ENCODE measurements at regions not wholly inside any gene's neighbourhood (a gene's known extent, or its start where the extent isn't known, plus 50 kb on each side); places are given as distances from the start of the nearest gene placed in this dataset.
"Not testable (repeated sequence)": the region's sequence is repeated elsewhere in the genome, so short reads cannot be mapped to it uniquely, and the experiment has no call there.

- no peak for DNase-seq (ENCODE audit: extremely low read depth, low read depth)
Measured at GRCh38 chr2:57465067-57465466, 581.5 kb upstream of the VRK2 start.

GRCh38 chr2:57465967-57466366, 580.6 kb upstream of the VRK2 start:
- DNase-seq (ENCODE audit: extremely low read depth, low read depth), result no peak

- no peak for DNase-seq (ENCODE audit: extremely low read depth, low read depth)
Measured at GRCh38 chr2:57475391-57475790, 571.2 kb upstream of the VRK2 start.

GRCh38 chr2:57479981-57480380, 566.6 kb upstream of the VRK2 start:
- no peak for DNase-seq (ENCODE audit: extremely low read depth, low read depth)

GRCh38 chr2:57488061-57488460, 558.5 kb upstream of the VRK2 start:
- no peak for DNase-seq (ENCODE audit: extremely low read depth, low read depth)

- no peak for DNase-seq (ENCODE audit: extremely low read depth, low read depth)
Measured at GRCh38 chr2:57490741-57491140, 555.9 kb upstream of the VRK2 start.

- no peak for DNase-seq (ENCODE audit: extremely low read depth, low read depth)
Measured at GRCh38 chr2:57491213-57491612, 555.4 kb upstream of the VRK2 start.

- not testable (repeated sequence) for DNase-seq (ENCODE audit: extremely low read depth, low read depth)
Measured at GRCh38 chr2:57493966-57494365, 552.6 kb upstream of the VRK2 start.

GRCh38 chr2:57497489-57498096, 549.0 kb upstream of the VRK2 start:
- DNase-seq (ENCODE audit: extremely low read depth, low read depth), result peak; percentile 43

- no peak for DNase-seq (ENCODE audit: extremely low read depth, low read depth)
Measured at GRCh38 chr2:57504787-57505186, 541.8 kb upstream of the VRK2 start.

- DNase-seq (ENCODE audit: extremely low read depth, low read depth), result no peak
Measured at GRCh38 chr2:57509189-57509588, 537.4 kb upstream of the VRK2 start.

GRCh38 chr2:57510704-57511103, 535.9 kb upstream of the VRK2 start:
- no peak for DNase-seq (ENCODE audit: extremely low read depth, low read depth)

- DNase-seq (ENCODE audit: extremely low read depth, low read depth), result no peak
Measured at GRCh38 chr2:57515366-57515765, 531.2 kb upstream of the VRK2 start.

GRCh38 chr2:57516698-57517340, 529.8 kb upstream of the VRK2 start:
- DNase-seq (ENCODE audit: extremely low read depth, low read depth), result peak; percentile 40

- DNase-seq (ENCODE audit: extremely low read depth, low read depth), result no peak
Measured at GRCh38 chr2:57523304-57523703, 523.3 kb upstream of the VRK2 start.

- DNase-seq (ENCODE audit: extremely low read depth, low read depth), result no peak
Measured at GRCh38 chr2:57527685-57528084, 518.9 kb upstream of the VRK2 start.

GRCh38 chr2:57528499-57528898, 518.1 kb upstream of the VRK2 start:
- DNase-seq (ENCODE audit: extremely low read depth, low read depth), result no peak

GRCh38 chr2:57534358-57534757, 512.2 kb upstream of the VRK2 start:
- no peak for DNase-seq (ENCODE audit: extremely low read depth, low read depth)

- no peak for DNase-seq (ENCODE audit: extremely low read depth, low read depth)
Measured at GRCh38 chr2:57536535-57537231, 509.9 kb upstream of the VRK2 start.

GRCh38 chr2:57539761-57540160, 506.8 kb upstream of the VRK2 start:
- no peak for DNase-seq (ENCODE audit: extremely low read depth, low read depth)

- DNase-seq (ENCODE audit: extremely low read depth, low read depth), result no peak
Measured at GRCh38 chr2:57542081-57542480, 504.5 kb upstream of the VRK2 start.

- no peak for DNase-seq (ENCODE audit: extremely low read depth, low read depth)
Measured at GRCh38 chr2:57543211-57543610, 503.4 kb upstream of the VRK2 start.

Measured in NCI-H460 (cell line).